ENCODE measurements at regions not wholly inside any gene's neighbourhood (a gene's known extent, or its start where the extent isn't known, plus 50 kb on each side); places are given as distances from the start of the nearest gene placed in this dataset.

GRCh38 chr7:114302858-114303257 is 111.8 kb upstream of the FOXP2 start:
- Histone ChIP-seq H3K36me3 (no peaks in the 10 kb centered on the region), H3K4me3 (no peak overlapping the region), H3K4me1 (no peaks in the 10 kb centered on the region), H3K9me3 (replicated peaks) (no peaks in the 10 kb centered on the region), H3K27ac (replicated peaks) (no peak overlapping the region), H3K27me3 (ENCODE audit: low read depth) (no peaks in the 10 kb centered on the region)
- intact Hi-C loops (cut with micrococcal nuclease): no loop called here
- DNase-seq: no peak
- TF ChIP-seq, protein P1, sequence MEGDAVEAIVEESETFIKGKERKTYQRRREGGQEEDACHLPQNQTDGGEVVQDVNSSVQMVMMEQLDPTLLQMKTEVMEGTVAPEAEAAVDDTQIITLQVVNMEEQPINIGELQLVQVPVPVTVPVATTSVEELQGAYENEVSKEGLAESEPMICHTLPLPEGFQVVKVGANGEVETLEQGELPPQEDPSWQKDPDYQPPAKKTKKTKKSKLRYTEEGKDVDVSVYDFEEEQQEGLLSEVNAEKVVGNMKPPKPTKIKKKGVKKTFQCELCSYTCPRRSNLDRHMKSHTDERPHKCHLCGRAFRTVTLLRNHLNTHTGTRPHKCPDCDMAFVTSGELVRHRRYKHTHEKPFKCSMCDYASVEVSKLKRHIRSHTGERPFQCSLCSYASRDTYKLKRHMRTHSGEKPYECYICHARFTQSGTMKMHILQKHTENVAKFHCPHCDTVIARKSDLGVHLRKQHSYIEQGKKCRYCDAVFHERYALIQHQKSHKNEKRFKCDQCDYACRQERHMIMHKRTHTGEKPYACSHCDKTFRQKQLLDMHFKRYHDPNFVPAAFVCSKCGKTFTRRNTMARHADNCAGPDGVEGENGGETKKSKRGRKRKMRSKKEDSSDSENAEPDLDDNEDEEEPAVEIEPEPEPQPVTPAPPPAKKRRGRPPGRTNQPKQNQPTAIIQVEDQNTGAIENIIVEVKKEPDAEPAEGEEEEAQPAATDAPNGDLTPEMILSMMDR (IDR thresholded peaks at IDR 0.05; ENCODE audit: borderline replicate concordance): no peak

- intact Hi-C loops (cut with micrococcal nuclease): no loop called here
- TF ChIP-seq, protein P1 (IDR thresholded peaks at IDR 0.05; ENCODE audit: borderline replicate concordance): no peak
- DNase-seq: no peak
- Histone ChIP-seq H3K9me3 (replicated peaks) (no peaks in the 10 kb centered on the region), H3K4me3 (no peak overlapping the region), H3K27ac (replicated peaks) (no peak overlapping the region), H3K36me3 (no peaks in the 10 kb centered on the region), H3K27me3 (ENCODE audit: low read depth) (no peaks in the 10 kb centered on the region), H3K4me1 (no peaks in the 10 kb centered on the region)
These were observed 116.6 kb upstream of the FOXP2 start for GRCh38 chr7:114298011-114298410.

DNA sequence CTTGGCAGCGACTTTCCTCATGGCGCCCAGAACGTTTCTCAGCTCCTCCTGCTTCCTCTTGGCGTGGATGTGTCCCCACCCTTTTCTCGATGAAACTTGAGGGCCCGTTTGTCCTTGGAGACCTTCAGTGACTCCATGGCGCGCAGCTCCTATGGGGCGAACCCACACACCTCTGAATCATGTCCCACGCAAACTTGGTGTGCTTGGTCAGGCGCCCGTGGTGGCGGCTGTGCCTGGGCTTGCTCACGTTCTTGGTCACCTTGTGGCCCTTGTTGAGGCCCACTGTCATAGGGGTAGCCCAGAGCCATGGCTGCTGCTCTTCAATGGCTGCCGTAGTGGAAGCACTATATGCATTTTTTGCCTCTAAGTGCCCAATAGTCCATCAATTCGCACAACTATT is 117.5 kb upstream of the FOXP2 start:
- Histone ChIP-seq H3K36me3 (no peaks in the 10 kb centered on the region), H3K27ac (replicated peaks) (no peak overlapping the region), H3K27me3 (ENCODE audit: low read depth) (no peaks in the 10 kb centered on the region), H3K9me3 (replicated peaks) (no peaks in the 10 kb centered on the region), H3K4me1 (no peaks in the 10 kb centered on the region), H3K4me3 (no peak overlapping the region)
- DNase-seq: no peak
- TF ChIP-seq, protein P1 (IDR thresholded peaks at IDR 0.05; ENCODE audit: borderline replicate concordance): no peak
- intact Hi-C loops (cut with micrococcal nuclease): no loop called here

- TF ChIP-seq, protein P1 (IDR thresholded peaks at IDR 0.05; ENCODE audit: borderline replicate concordance): no peak
- no peak for DNase-seq
- Histone ChIP-seq H3K27me3 (ENCODE audit: low read depth) (no peaks in the 10 kb centered on the region), H3K4me1 (no peaks in the 10 kb centered on the region), H3K27ac (replicated peaks) (no peak overlapping the region), H3K36me3 (no peaks in the 10 kb centered on the region), H3K9me3 (replicated peaks) (peaks cover 9% of the 10 kb centered on the region), H3K4me3 (no peak overlapping the region)
- intact Hi-C loops (cut with micrococcal nuclease): no loop called here
These were observed 119.1 kb upstream of the FOXP2 start for GRCh38 chr7:114295522-114295921.

DNA sequence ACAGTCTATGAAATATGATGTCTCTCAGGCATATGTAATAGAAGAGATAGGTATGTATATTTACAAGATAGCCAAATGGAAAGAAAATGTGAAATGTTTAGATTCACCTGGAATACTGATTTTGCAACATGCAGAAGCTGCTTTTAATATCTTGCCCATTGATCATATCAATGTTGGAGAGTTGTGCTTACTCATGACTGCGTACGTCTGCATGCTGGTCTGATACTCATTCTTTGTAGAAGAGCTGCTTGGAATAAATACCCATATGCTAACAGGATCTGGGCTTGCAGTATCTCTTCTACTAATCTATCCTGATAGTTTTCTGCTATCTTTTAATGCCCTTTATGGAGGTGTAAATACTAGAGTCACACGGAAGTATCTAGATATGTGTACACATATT is 120.6 kb upstream of the FOXP2 start:
- Histone ChIP-seq H3K4me3 (no peak overlapping the region), H3K27ac (replicated peaks) (no peak overlapping the region), H3K36me3 (no peaks in the 10 kb centered on the region), H3K27me3 (ENCODE audit: low read depth) (no peaks in the 10 kb centered on the region), H3K4me1 (no peaks in the 10 kb centered on the region), H3K9me3 (replicated peaks) (peaks cover 9% of the 10 kb centered on the region)
- intact Hi-C loops (cut with micrococcal nuclease): no loop called here
- TF ChIP-seq, protein P1 (IDR thresholded peaks at IDR 0.05; ENCODE audit: borderline replicate concordance): no peak
- DNase-seq: no peak
